ENCODE measurements at regions not wholly inside any gene's neighbourhood (a gene's known extent, or its start where the extent isn't known, plus 50 kb on each side); places are given as distances from the start of the nearest gene placed in this dataset.

GRCh38 chr3:40997711-40998519, 201.4 kb upstream of the CTNNB1 start:
- DNase-seq: no peak

GRCh38 chr3:40999682-41000081, 199.6 kb upstream of the CTNNB1 start:
- DNase-seq: no peak

- no peak for DNase-seq
Measured at GRCh38 chr3:41000471-41000870, 198.8 kb upstream of the CTNNB1 start.

- no peak for DNase-seq
Measured at GRCh38 chr3:41001556-41001955, 197.7 kb upstream of the CTNNB1 start.

- no peak for DNase-seq
Measured at GRCh38 chr3:41002104-41002503, 197.2 kb upstream of the CTNNB1 start.

- no peak for DNase-seq
Measured at GRCh38 chr3:41007399-41007798, 191.9 kb upstream of the CTNNB1 start.

- no peak for DNase-seq
Measured at GRCh38 chr3:41011854-41012253, 187.5 kb upstream of the CTNNB1 start.

GRCh38 chr3:41018855-41019254, 180.4 kb upstream of the CTNNB1 start:
- no peak for DNase-seq

- DNase-seq: no peak
Measured at GRCh38 chr3:41024031-41024836, 175.1 kb upstream of the CTNNB1 start.

GRCh38 chr3:41026394-41027177, 172.7 kb upstream of the CTNNB1 start:
- no peak for DNase-seq

GRCh38 chr3:41029356-41029755, 169.9 kb upstream of the CTNNB1 start:
- no peak for DNase-seq

GRCh38 chr3:41030220-41030619, 169.1 kb upstream of the CTNNB1 start:
- DNase-seq: no peak

GRCh38 chr3:41031401-41031800, 167.9 kb upstream of the CTNNB1 start:
- no peak for DNase-seq

GRCh38 chr3:41033956-41034519, 165.3 kb upstream of the CTNNB1 start:
- DNase-seq: no peak

- no peak for DNase-seq
Measured at GRCh38 chr3:41035456-41036022, 163.8 kb upstream of the CTNNB1 start.

GRCh38 chr3:41037651-41038334, 161.5 kb upstream of the CTNNB1 start:
- no peak for DNase-seq

- DNase-seq: no peak
Measured at GRCh38 chr3:41040256-41040655, 159.0 kb upstream of the CTNNB1 start.

- DNase-seq: no peak
Measured at GRCh38 chr3:41041462-41041861, 157.8 kb upstream of the CTNNB1 start.

GRCh38 chr3:41041899-41042298, 157.4 kb upstream of the CTNNB1 start:
- no peak for DNase-seq

- DNase-seq: no peak
Measured at GRCh38 chr3:41044523-41044922, 154.8 kb upstream of the CTNNB1 start.

- DNase-seq: no peak
Measured at GRCh38 chr3:41045491-41045890, 153.8 kb upstream of the CTNNB1 start.

GRCh38 chr3:41050144-41050543, 149.2 kb upstream of the CTNNB1 start:
- no peak for DNase-seq

All from CD4-positive, alpha-beta T cell treated with Interleukin-6 for 4 hours (primary cell).